H9 (cell line): ENCODE measurements at regions not wholly inside any gene's neighbourhood (a gene's known extent, or its start where the extent isn't known, plus 50 kb on each side); places are given as distances from the start of the nearest gene placed in this dataset.

ENCODE experiments used
- DNase-seq: peaks from one replicate; pipeline ENCODE4 v3.0.0-alpha.2; 2017
- H2AFZ ChIP-seq: one replicate; pipeline ENCODE4 v1.6.1; 2013; ENCODE audit warnings: mild to moderate bottlenecking, low read length, control low read depth, moderate library complexity
- H2AK5ac ChIP-seq: 2 replicates; pipeline ENCODE4 v1.6.1; 2013; ENCODE audit warnings: low read length, control low read depth, mixed read lengths; ENCODE audit not compliant: insufficient read length
- H2BK120ac ChIP-seq: one replicate; pipeline ENCODE4 v1.6.1; 2013; ENCODE audit warnings: low read depth, mild to moderate bottlenecking, low read length, control low read depth, inconsistent platforms; ENCODE audit not compliant: poor library complexity, severe bottlenecking
- H2BK12ac ChIP-seq: 2 replicates; pipeline ENCODE4 v1.6.1; 2013; ENCODE audit warnings: low read length, control low read depth, mixed read lengths, low read depth; ENCODE audit not compliant: insufficient read length
- H2BK15ac ChIP-seq: 2 replicates; pipeline ENCODE4 v1.6.1; 2013; ENCODE audit warnings: low read depth, low read length, control low read depth
- H2BK20ac ChIP-seq: one replicate; pipeline ENCODE4 v1.6.1; 2013; ENCODE audit warnings: low read depth, mild to moderate bottlenecking, low read length, control low read depth, inconsistent platforms; ENCODE audit not compliant: poor library complexity, severe bottlenecking
- H2BK5ac ChIP-seq: 2 replicates; pipeline ENCODE4 v1.6.1; 2013; ENCODE audit warnings: low read length, control low read depth, mixed read lengths; ENCODE audit not compliant: insufficient read length
- H3K14ac ChIP-seq: 2 replicates; pipeline ENCODE4 v1.6.1; 2013; ENCODE audit warnings: low read length, control low read depth; ENCODE audit not compliant: insufficient read depth
- H3K18ac ChIP-seq: 2 replicates; pipeline ENCODE4 v1.6.1; 2013; ENCODE audit warnings: low read depth, mild to moderate bottlenecking, mixed read lengths, low read length, control low read depth; ENCODE audit not compliant: insufficient read length
- H3K23ac ChIP-seq: 2 replicates; pipeline ENCODE4 v1.6.1; 2013; ENCODE audit warnings: low read length, control low read depth, mixed read lengths, low read depth; ENCODE audit not compliant: insufficient read length
- H3K23me2 ChIP-seq: 2 replicates; pipeline ENCODE4 v1.6.1; 2013; ENCODE audit warnings: low read depth, mild to moderate bottlenecking, mixed read lengths, low read length, control low read depth; ENCODE audit not compliant: insufficient read length, poor library complexity, severe bottlenecking
- H3K27ac ChIP-seq: 2 replicates; pipeline ENCODE4 v1.5.1; 2013; ENCODE audit warnings: low read length, control low read depth, mixed read lengths, low read depth; ENCODE audit not compliant: insufficient read length
- H3K27me3 ChIP-seq: 2 replicates; pipeline ENCODE4 v1.6.1; 2013; ENCODE audit warnings: low read length, control low read depth, inconsistent platforms; ENCODE audit not compliant: insufficient read depth
- H3K4ac ChIP-seq: 2 replicates; pipeline ENCODE4 v1.6.1; 2013; ENCODE audit warnings: low read depth, mild to moderate bottlenecking, control low read depth, inconsistent platforms, low read length, moderate library complexity
- H3K4me1 ChIP-seq: 2 replicates; pipeline ENCODE4 v1.6.1; 2013; ENCODE audit warnings: low read length, control low read depth, inconsistent platforms; ENCODE audit not compliant: insufficient read depth
- H3K4me2 ChIP-seq: 2 replicates; pipeline ENCODE4 v1.6.1; 2013; ENCODE audit warnings: low read length, control low read depth, mixed read lengths; ENCODE audit not compliant: insufficient read length, insufficient read depth
- H3K56ac ChIP-seq: 2 replicates; pipeline ENCODE4 v1.6.1; 2013; ENCODE audit warnings: low read depth, mild to moderate bottlenecking, mixed read lengths, low read length, control low read depth; ENCODE audit not compliant: insufficient read length
- H3K79me1 ChIP-seq: 2 replicates; pipeline ENCODE4 v1.6.1; 2013; ENCODE audit warnings: low read depth, mild to moderate bottlenecking, moderate library complexity, low read length, control low read depth, inconsistent platforms; ENCODE audit not compliant: insufficient read depth, poor library complexity, severe bottlenecking
- H3K79me2 ChIP-seq: 2 replicates; pipeline ENCODE4 v1.6.1; 2013; ENCODE audit warnings: low read length, control low read depth, inconsistent platforms; ENCODE audit not compliant: insufficient read depth
- H3K9ac ChIP-seq: 2 replicates; pipeline ENCODE4 v1.6.1; 2013; ENCODE audit warnings: low read length, control low read depth, mixed read lengths; ENCODE audit not compliant: insufficient read length; ENCODE audit errors: extremely low read depth
- H3K9me3 ChIP-seq: one replicate; pipeline ENCODE4 v1.6.1; 2013; ENCODE audit warnings: low read depth, low read length, inconsistent platforms; ENCODE audit not compliant: control insufficient read depth
- H3T11ph ChIP-seq: one replicate; pipeline ENCODE4 v1.6.1; 2013; ENCODE audit warnings: mild to moderate bottlenecking, low read length, control low read depth, inconsistent platforms
- H4K20me1 ChIP-seq: one replicate; pipeline ENCODE4 v1.6.1; 2013; ENCODE audit not compliant: control insufficient read depth, insufficient read length, insufficient read depth
- H4K5ac ChIP-seq: 2 replicates; pipeline ENCODE4 v1.6.1; 2013; ENCODE audit warnings: low read depth, mild to moderate bottlenecking, mixed read lengths, low read length, control low read depth; ENCODE audit not compliant: insufficient read length
- H4K8ac ChIP-seq: replicated peaks from 2 replicates; pipeline ENCODE4 v1.6.1; 2013; ENCODE audit warnings: low read length, control low read depth, mixed read lengths, low read depth; ENCODE audit not compliant: insufficient read length
- H4K91ac ChIP-seq: 2 replicates; pipeline ENCODE4 v1.6.1; 2013; ENCODE audit warnings: low read depth, mild to moderate bottlenecking, moderate library complexity, mixed read lengths, low read length, control low read depth; ENCODE audit not compliant: insufficient read length
- H3K27ac Mint-ChIP-seq, 3 experiments: 2 replicates in 2 of 3; 3 replicates in 1 of 3; pipeline ENCODE4 v1.8.0; 2020 to 2021; ENCODE audit warnings: mixed read lengths in 3 of 3, mild to moderate bottlenecking in 1 of 3, moderate library complexity in 1 of 3
- H3K27me3 Mint-ChIP-seq: 2 replicates; pipeline ENCODE4 v1.8.0; 2021; ENCODE audit warnings: low read depth, mild to moderate bottlenecking, moderate library complexity, mixed read lengths
- H3K36me3 Mint-ChIP-seq, 3 experiments: 2 replicates in 2 of 3; 3 replicates in 1 of 3; pipeline ENCODE4 v1.8.0; 2020 to 2021; ENCODE audit warnings: low read depth in 3 of 3, mixed read lengths in 3 of 3; ENCODE audit not compliant: insufficient read depth in 1 of 3
- H3K4me1 Mint-ChIP-seq, 2 experiments: 2 replicates each; pipeline ENCODE4 v1.8.0; 2020; ENCODE audit warnings: mixed read lengths in 2 of 2
- H3K4me3 Mint-ChIP-seq, 2 experiments: 2 replicates in 1 of 2; 3 replicates in 1 of 2; pipeline ENCODE4 v1.8.0; 2020 to 2021; ENCODE audit warnings: mild to moderate bottlenecking in 2 of 2, mixed read lengths in 2 of 2, moderate library complexity in 1 of 2
- H3K9me3 Mint-ChIP-seq, 2 experiments: 2 replicates in 1 of 2; 3 replicates in 1 of 2; pipeline ENCODE4 v1.8.0; 2020; ENCODE audit warnings: mild to moderate bottlenecking in 2 of 2, mixed read lengths in 2 of 2, moderate library complexity in 1 of 2
- CTCF ChIP-seq: fragments of 200-600 bp; sonication (generic); conservative IDR thresholded peaks from 3 replicates; pipeline ENCODE4 v1.8.0; 2021; ENCODE audit warnings: antibody characterized with exemption, mild to moderate bottlenecking
- WGBS: extraction: QIAGEN DNeasy Blood & Tissue Kit; methylation state at CpG from one replicate; pipeline ENCODE4 v1.1.7; 2013; ENCODE audit warnings: missing lambda C conversion rate, low lambda C conversion rate, mixed read lengths; ENCODE audit not compliant: insufficient read length; ENCODE audit errors: extremely low coverage; 5-methylcytosine and 5-hydroxymethylcytosine counted together

GRCh38 chr14:31943861-31944255 lies 133.2 kb upstream of the ARHGAP5 start:
- Histone ChIP-seq H3K18ac (no peak overlapping the region), H3K4me2 (no peak overlapping the region), H3K4ac (no peak overlapping the region), H2BK15ac (no peak overlapping the region), H3K23ac (no peak overlapping the region), H2BK5ac (no peak overlapping the region), H3K9me3 (no peaks in the 10 kb centered on the region), H3K14ac (no peak overlapping the region), H2BK120ac (no peak overlapping the region), H4K8ac (no peak overlapping the region), H3K56ac (no peak overlapping the region), H3K4me1 (peaks cover 5% of the 10 kb centered on the region; the same call in 1 of the 2 replicates), H2AK5ac (no peak overlapping the region), H4K20me1 (no peaks in the 10 kb centered on the region), H3K27me3 (no peaks in the 10 kb centered on the region), H3K9ac (no peak overlapping the region), H3K23me2 (no peaks in the 10 kb centered on the region), H2BK12ac (no peak overlapping the region), H4K91ac (no peak overlapping the region), H3K79me2 (no peaks in the 10 kb centered on the region), H2BK20ac (no peak overlapping the region), H2AFZ (no peak overlapping the region), H3K79me1 (no peaks in the 10 kb centered on the region), H4K5ac (no peak overlapping the region), H3T11ph (no peak overlapping the region), H3K27ac (no peak overlapping the region)
- Mint-ChIP-seq H3K27ac (no peak overlapping the region), H3K4me3 (no peak overlapping the region), H3K9me3 (no peaks in the 10 kb centered on the region), H3K27me3 (peaks cover 5% of the 10 kb centered on the region), H3K36me3 (no peaks in the 10 kb centered on the region), H3K4me1 (peaks cover 8 to 14% of the 10 kb centered on the region in 2 experiments)
- WGBS, result no CpG with 5 or more reads among the region's 12 CpGs
- no peak for DNase-seq
- no peak for TF ChIP-seq CTCF
